ENCODE measurements at regions not wholly inside any gene's neighbourhood (a gene's known extent, or its start where the extent isn't known, plus 50 kb on each side); places are given as distances from the start of the nearest gene placed in this dataset.

DNA sequence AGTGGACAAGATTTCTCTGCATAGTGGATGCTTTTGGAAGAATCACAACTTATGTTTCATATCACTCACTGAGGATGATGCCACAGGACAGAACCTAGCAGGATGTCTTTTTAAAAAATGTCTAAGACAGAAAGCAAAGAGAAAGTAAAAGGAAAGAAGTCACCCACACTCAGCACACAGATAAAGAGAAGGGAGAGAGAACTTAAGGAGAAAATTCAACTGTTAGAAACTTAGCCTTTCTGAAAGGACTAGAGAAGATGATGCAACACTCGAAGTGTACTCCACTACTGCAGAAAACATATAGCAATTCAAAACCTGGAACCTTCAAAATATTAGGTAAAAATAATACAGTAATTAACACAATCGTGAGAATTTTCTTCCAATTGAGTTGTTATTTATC is 52.8 kb upstream of the STK26 start:
- TF ChIP-seq, protein P1, sequence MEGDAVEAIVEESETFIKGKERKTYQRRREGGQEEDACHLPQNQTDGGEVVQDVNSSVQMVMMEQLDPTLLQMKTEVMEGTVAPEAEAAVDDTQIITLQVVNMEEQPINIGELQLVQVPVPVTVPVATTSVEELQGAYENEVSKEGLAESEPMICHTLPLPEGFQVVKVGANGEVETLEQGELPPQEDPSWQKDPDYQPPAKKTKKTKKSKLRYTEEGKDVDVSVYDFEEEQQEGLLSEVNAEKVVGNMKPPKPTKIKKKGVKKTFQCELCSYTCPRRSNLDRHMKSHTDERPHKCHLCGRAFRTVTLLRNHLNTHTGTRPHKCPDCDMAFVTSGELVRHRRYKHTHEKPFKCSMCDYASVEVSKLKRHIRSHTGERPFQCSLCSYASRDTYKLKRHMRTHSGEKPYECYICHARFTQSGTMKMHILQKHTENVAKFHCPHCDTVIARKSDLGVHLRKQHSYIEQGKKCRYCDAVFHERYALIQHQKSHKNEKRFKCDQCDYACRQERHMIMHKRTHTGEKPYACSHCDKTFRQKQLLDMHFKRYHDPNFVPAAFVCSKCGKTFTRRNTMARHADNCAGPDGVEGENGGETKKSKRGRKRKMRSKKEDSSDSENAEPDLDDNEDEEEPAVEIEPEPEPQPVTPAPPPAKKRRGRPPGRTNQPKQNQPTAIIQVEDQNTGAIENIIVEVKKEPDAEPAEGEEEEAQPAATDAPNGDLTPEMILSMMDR (conservative IDR thresholded peaks at IDR 0.05; ENCODE audit: low read length), result no peak
- TF ChIP-seq EZH2phosphoT487 (IDR thresholded peaks at IDR 0.05; ENCODE audit: borderline replicate concordance), result no peak

Measured in Loucy (cell line).